GM23338 (cell line): ENCODE measurements at regions not wholly inside any gene's neighbourhood (a gene's known extent, or its start where the extent isn't known, plus 50 kb on each side); places are given as distances from the start of the nearest gene placed in this dataset.

ENCODE experiments used
- ATAC-seq: fragments of 200-7000 bp; cut with Tn5 transposase; 3 replicates; pipeline ENCODE4 v1.9.1; 2020
- DNase-seq: peaks from one replicate; pipeline ENCODE4 v3.0.0-alpha.2; 2015; ENCODE audit warnings: low spot score
- H2AFZ ChIP-seq: fragments of 200-600 bp; sonication (generic); 2 replicates; pipeline ENCODE4 v1.8.0; 2016; ENCODE audit warnings: antibody characterized with exemption, mild to moderate bottlenecking, moderate library complexity
- H3F3A ChIP-seq: fragments of 200-600 bp; sonication (generic); replicated peaks from 2 replicates; pipeline ENCODE4 v1.8.0; 2017; ENCODE audit warnings: antibody characterized with exemption, mixed run types, low read depth
- H3K27ac ChIP-seq: fragments of 200-600 bp; sonication (generic); 2 replicates; pipeline ENCODE4 v1.6.1; 2016; ENCODE audit warnings: low read depth
- H3K27me3 ChIP-seq: fragments of 200-600 bp; sonication (generic); 2 replicates; pipeline ENCODE4 v1.8.0; 2016; ENCODE audit warnings: mild to moderate bottlenecking, mixed run types, moderate library complexity; ENCODE audit not compliant: insufficient read depth
- H3K36me3 ChIP-seq: fragments of 200-600 bp; sonication (generic); 2 replicates; pipeline ENCODE4 v1.8.0; 2016; ENCODE audit warnings: mild to moderate bottlenecking; ENCODE audit not compliant: insufficient read depth
- H3K4me1 ChIP-seq: fragments of 200-600 bp; sonication (generic); 2 replicates; pipeline ENCODE4 v1.8.0; 2016; ENCODE audit warnings: mild to moderate bottlenecking, moderate library complexity; ENCODE audit not compliant: insufficient read depth
- H3K4me2 ChIP-seq: fragments of 200-600 bp; sonication (generic); 2 replicates; pipeline ENCODE4 v1.7.1; 2017; ENCODE audit warnings: mixed run types
- H3K4me3 ChIP-seq: fragments of 200-600 bp; sonication (generic); 2 replicates; pipeline ENCODE4 v1.6.1; 2016; ENCODE audit warnings: mixed run types
- H3K79me2 ChIP-seq: fragments of 200-600 bp; sonication (generic); replicated peaks from 2 replicates; pipeline ENCODE4 v1.8.0; 2017; ENCODE audit warnings: mild to moderate bottlenecking; ENCODE audit not compliant: insufficient read depth
- H3K9me2 ChIP-seq: fragments of 200-600 bp; sonication (generic); 2 replicates; pipeline ENCODE4 v1.8.0; 2017; ENCODE audit not compliant: insufficient read depth
- H4K20me1 ChIP-seq: fragments of 200-600 bp; sonication (generic); replicated peaks from 2 replicates; pipeline ENCODE4 v1.8.0; 2017; ENCODE audit warnings: mild to moderate bottlenecking; ENCODE audit not compliant: insufficient read depth
- H3K27ac Mint-ChIP-seq: 2 replicates; pipeline ENCODE4 v1.8.0; 2020; ENCODE audit warnings: inconsistent platforms, mild to moderate bottlenecking, moderate library complexity, mixed read lengths
- H3K27me3 Mint-ChIP-seq: 3 replicates; pipeline ENCODE4 v1.8.0; 2022; ENCODE audit warnings: low read depth, mild to moderate bottlenecking, moderate library complexity, mixed read lengths, inconsistent platforms; ENCODE audit not compliant: insufficient read depth, poor library complexity
- H3K36me3 Mint-ChIP-seq: 3 replicates; pipeline ENCODE4 v1.8.0; 2021; ENCODE audit warnings: low read depth, mild to moderate bottlenecking, inconsistent platforms, moderate library complexity, mixed read lengths
- H3K4me1 Mint-ChIP-seq: 3 replicates; pipeline ENCODE4 v1.8.0; 2020; ENCODE audit warnings: mild to moderate bottlenecking, inconsistent platforms, mixed read lengths
- H3K4me3 Mint-ChIP-seq: 3 replicates; pipeline ENCODE4 v1.8.0; 2021; ENCODE audit warnings: moderate library complexity, mild to moderate bottlenecking, inconsistent platforms, mixed read lengths
- H3K9me3 Mint-ChIP-seq: 3 replicates; pipeline ENCODE4 v1.8.0; 2020; ENCODE audit warnings: moderate library complexity, mild to moderate bottlenecking, inconsistent platforms, mixed read lengths
- CREB1 ChIP-seq: fragments of 250-450 bp; sonication (Bioruptor Pico); IDR thresholded peaks from 2 replicates; pipeline ENCODE4 v1.5.0; 2020; ENCODE audit warnings: low read depth, mild to moderate bottlenecking, moderate library complexity
- EZH2phosphoT487 ChIP-seq: fragments of 200-600 bp; sonication (generic); IDR thresholded peaks from one replicate; pipeline ENCODE4 v1.8.1; 2018; ENCODE audit warnings: antibody characterized with exemption; ENCODE audit not compliant: unreplicated experiment
- JUNB ChIP-seq: IDR thresholded peaks from one replicate; pipeline ENCODE4 v1.6.1; 2016; ENCODE audit warnings: antibody characterized with exemption; ENCODE audit not compliant: unreplicated experiment
- STAT1 ChIP-seq: IDR thresholded peaks from one replicate; pipeline ENCODE4 v1.6.1; 2016; ENCODE audit warnings: antibody characterized with exemption; ENCODE audit not compliant: unreplicated experiment
- ZNF331 ChIP-seq: fragments of 250-450 bp; sonication (Bioruptor Pico); IDR thresholded peaks from 2 replicates; pipeline ENCODE4 v1.5.0; 2020; ENCODE audit warnings: low read depth, mild to moderate bottlenecking, moderate library complexity
- TF ChIP-seq, protein P1 (sequence below): IDR thresholded peaks from 2 replicates; pipeline ENCODE4 v1.6.1; 2016; ENCODE audit warnings: antibody characterized with exemption
- TF ChIP-seq, protein P2 (sequence below): IDR thresholded peaks from one replicate; pipeline ENCODE4 v1.6.1; 2018; ENCODE audit warnings: antibody characterized with exemption; ENCODE audit not compliant: unreplicated experiment
- TF ChIP-seq, protein P3 (sequence below), 2 experiments: fragments of 200-600 bp in 1 of 2; sonication (generic) in 1 of 2; conservative IDR thresholded peaks; 2 replicates each; pipeline versions ENCODE4 v1.5.1 to v1.6.1; 2016 to 2017; ENCODE audit warnings: antibody characterized with exemption in 2 of 2, low read depth in 2 of 2, mild to moderate bottlenecking in 2 of 2, moderate library complexity in 1 of 2

DNA sequence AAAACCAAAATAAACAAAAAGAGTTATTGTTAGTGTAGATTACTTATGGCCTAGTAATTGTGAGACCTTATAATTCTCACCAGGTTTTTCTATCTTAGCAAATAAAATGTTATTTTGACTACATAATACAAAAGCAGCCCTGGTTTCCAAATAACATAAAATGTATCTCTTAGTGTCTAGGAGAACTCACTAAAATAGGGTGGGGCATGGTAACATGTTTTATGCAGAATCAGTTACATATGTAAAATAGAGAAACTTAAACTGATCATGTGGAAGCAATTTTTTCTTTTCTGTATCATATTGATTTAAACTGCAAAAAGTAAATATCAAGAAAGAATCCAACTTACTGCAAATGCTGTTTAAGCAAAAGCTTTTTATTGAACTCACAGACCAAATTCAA is 431.1 kb upstream of the ALCAM start (continued):
- TF ChIP-seq, protein P1, sequence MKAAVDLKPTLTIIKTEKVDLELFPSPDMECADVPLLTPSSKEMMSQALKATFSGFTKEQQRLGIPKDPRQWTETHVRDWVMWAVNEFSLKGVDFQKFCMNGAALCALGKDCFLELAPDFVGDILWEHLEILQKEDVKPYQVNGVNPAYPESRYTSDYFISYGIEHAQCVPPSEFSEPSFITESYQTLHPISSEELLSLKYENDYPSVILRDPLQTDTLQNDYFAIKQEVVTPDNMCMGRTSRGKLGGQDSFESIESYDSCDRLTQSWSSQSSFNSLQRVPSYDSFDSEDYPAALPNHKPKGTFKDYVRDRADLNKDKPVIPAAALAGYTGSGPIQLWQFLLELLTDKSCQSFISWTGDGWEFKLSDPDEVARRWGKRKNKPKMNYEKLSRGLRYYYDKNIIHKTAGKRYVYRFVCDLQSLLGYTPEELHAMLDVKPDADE = no peak
- no peak for TF ChIP-seq CREB1 (CRISPR knock-in tag)

DNA sequence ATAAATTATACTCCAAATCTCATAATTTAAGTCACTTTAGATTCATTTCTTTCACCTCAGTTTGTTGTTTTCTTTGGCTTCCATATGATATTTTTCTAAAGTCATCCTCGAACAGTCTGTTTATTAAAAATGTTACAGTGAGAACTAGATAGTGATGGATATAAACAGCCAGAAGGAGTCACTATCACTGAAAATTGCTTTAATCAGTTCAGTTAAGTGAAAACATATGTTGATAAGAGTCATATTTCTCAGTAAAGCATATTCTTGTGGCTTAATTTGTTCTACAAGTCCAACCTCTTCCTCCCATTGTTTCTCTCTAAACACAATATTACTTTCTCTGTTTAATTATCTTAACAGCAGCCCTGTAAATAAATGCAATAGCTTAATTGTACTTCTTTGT is 427.5 kb upstream of the ALCAM start:
- H3K27me3 ChIP-seq = no peaks in the 10 kb centered on the region
- Mint-ChIP-seq H3K4me3 (no peak overlapping the region), H3K36me3 (no peaks in the 10 kb centered on the region), H3K4me1 (no peaks in the 10 kb centered on the region), H3K27me3 (no peaks in the 10 kb centered on the region), H3K9me3 (no peaks in the 10 kb centered on the region), H3K27ac (no peak overlapping the region)
- no peak overlapping the region for H3K4me2 ChIP-seq
- no peak overlapping the region for H2AFZ ChIP-seq
- no peaks in the 10 kb centered on the region for H3K79me2 ChIP-seq
- no peaks in the 10 kb centered on the region for H3K36me3 ChIP-seq
- H3F3A ChIP-seq = no peaks in the 10 kb centered on the region
- ATAC-seq (no peak), DNase-seq (no peak)
- TF ChIP-seq, protein P2, sequence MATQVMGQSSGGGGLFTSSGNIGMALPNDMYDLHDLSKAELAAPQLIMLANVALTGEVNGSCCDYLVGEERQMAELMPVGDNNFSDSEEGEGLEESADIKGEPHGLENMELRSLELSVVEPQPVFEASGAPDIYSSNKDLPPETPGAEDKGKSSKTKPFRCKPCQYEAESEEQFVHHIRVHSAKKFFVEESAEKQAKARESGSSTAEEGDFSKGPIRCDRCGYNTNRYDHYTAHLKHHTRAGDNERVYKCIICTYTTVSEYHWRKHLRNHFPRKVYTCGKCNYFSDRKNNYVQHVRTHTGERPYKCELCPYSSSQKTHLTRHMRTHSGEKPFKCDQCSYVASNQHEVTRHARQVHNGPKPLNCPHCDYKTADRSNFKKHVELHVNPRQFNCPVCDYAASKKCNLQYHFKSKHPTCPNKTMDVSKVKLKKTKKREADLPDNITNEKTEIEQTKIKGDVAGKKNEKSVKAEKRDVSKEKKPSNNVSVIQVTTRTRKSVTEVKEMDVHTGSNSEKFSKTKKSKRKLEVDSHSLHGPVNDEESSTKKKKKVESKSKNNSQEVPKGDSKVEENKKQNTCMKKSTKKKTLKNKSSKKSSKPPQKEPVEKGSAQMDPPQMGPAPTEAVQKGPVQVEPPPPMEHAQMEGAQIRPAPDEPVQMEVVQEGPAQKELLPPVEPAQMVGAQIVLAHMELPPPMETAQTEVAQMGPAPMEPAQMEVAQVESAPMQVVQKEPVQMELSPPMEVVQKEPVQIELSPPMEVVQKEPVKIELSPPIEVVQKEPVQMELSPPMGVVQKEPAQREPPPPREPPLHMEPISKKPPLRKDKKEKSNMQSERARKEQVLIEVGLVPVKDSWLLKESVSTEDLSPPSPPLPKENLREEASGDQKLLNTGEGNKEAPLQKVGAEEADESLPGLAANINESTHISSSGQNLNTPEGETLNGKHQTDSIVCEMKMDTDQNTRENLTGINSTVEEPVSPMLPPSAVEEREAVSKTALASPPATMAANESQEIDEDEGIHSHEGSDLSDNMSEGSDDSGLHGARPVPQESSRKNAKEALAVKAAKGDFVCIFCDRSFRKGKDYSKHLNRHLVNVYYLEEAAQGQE = no peak
- TF ChIP-seq EZH2phosphoT487 (no peak), ZNF331 (CRISPR knock-in tag) (no peak)
- no peak overlapping the region for H3K27ac ChIP-seq
- peaks cover under 1% of the 10 kb centered on the region for H3K9me2 ChIP-seq
- H3K4me3 ChIP-seq = no peak overlapping the region
- H3K4me1 ChIP-seq = no peaks in the 10 kb centered on the region
- H4K20me1 ChIP-seq = no peaks in the 10 kb centered on the region

DNA sequence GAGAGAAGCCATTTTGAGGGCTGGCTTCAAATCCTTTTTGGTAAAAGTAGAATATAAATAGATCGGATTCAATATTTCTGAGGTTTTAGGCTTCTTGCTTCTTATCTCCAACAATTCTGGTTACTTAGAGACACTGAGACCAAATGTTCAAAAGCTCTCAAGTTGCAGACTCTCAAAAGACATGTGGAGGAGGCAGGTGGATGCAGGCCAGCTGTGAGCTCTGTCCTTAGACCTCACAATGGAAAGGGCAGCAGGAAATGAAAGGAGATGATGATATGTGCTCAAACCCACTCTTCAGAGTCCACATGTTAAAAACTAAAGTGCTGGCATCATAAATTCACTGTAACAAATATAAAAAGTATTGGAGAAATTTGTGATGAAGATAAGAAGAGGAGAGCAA is 424.9 kb upstream of the ALCAM start:
- no peaks in the 10 kb centered on the region for H3K4me1 Mint-ChIP-seq
- no peaks in the 10 kb centered on the region for H3K36me3 Mint-ChIP-seq
- Histone ChIP-seq H3F3A (no peaks in the 10 kb centered on the region), H3K4me1 (no peaks in the 10 kb centered on the region), H3K36me3 (no peaks in the 10 kb centered on the region), H3K9me2 (no peaks in the 10 kb centered on the region; the same call in 1 of the 2 replicates), H2AFZ (no peak overlapping the region), H4K20me1 (no peaks in the 10 kb centered on the region), H3K79me2 (no peaks in the 10 kb centered on the region), H3K4me2 (no peak overlapping the region), H3K27me3 (no peaks in the 10 kb centered on the region), H3K27ac (no peak overlapping the region), H3K4me3 (no peak overlapping the region)
- TF ChIP-seq CREB1 (CRISPR knock-in tag) (no peak), JUNB (no peak), STAT1 (no peak)
- TF ChIP-seq, protein P3, sequence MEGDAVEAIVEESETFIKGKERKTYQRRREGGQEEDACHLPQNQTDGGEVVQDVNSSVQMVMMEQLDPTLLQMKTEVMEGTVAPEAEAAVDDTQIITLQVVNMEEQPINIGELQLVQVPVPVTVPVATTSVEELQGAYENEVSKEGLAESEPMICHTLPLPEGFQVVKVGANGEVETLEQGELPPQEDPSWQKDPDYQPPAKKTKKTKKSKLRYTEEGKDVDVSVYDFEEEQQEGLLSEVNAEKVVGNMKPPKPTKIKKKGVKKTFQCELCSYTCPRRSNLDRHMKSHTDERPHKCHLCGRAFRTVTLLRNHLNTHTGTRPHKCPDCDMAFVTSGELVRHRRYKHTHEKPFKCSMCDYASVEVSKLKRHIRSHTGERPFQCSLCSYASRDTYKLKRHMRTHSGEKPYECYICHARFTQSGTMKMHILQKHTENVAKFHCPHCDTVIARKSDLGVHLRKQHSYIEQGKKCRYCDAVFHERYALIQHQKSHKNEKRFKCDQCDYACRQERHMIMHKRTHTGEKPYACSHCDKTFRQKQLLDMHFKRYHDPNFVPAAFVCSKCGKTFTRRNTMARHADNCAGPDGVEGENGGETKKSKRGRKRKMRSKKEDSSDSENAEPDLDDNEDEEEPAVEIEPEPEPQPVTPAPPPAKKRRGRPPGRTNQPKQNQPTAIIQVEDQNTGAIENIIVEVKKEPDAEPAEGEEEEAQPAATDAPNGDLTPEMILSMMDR (conservative IDR thresholded peaks at IDR 0.05; ENCODE audit: low read depth in 2 of 2) = no peak
- DNase-seq = no peak
- ATAC-seq = no peak
- H3K27ac Mint-ChIP-seq = no peak overlapping the region
- H3K4me3 Mint-ChIP-seq = no peak overlapping the region
- H3K9me3 Mint-ChIP-seq = no peaks in the 10 kb centered on the region; the same call in 2 of the 3 replicates
- H3K27me3 Mint-ChIP-seq = peaks cover 2% of the 10 kb centered on the region
